ENCODE measurements at regions not wholly inside any gene's neighbourhood (a gene's known extent, or its start where the extent isn't known, plus 50 kb on each side); places are given as distances from the start of the nearest gene placed in this dataset.

GRCh38 chr10:130787243-130787642 is 524.3 kb downstream of the TCERG1L start:
- TF ChIP-seq CTCF (IDR thresholded peaks at IDR 0.05) (no peak), POLR2A (IDR thresholded peaks at IDR 0.05) (no peak)

Data from ovary (tissue), 3 donors.